GM23248 (cell line): ENCODE measurements at regions not wholly inside any gene's neighbourhood (a gene's known extent, or its start where the extent isn't known, plus 50 kb on each side); places are given as distances from the start of the nearest gene placed in this dataset.

Experiments used
- EZH2 ChIP-seq: fragments of 200-600 bp; sonication (generic); IDR thresholded peaks from 2 replicates; pipeline ENCODE4 v1.6.1; 2018; ENCODE audit warnings: antibody characterized with exemption, mild to moderate bottlenecking; ENCODE audit not compliant: insufficient read depth, poor library complexity, severe bottlenecking
- EZH2phosphoT487 ChIP-seq: fragments of 200-600 bp; sonication (generic); IDR thresholded peaks from 2 replicates; pipeline ENCODE4 v1.6.1; 2018; ENCODE audit warnings: antibody characterized with exemption, moderate library complexity, mild to moderate bottlenecking, low read depth; ENCODE audit not compliant: insufficient read depth

DNA sequence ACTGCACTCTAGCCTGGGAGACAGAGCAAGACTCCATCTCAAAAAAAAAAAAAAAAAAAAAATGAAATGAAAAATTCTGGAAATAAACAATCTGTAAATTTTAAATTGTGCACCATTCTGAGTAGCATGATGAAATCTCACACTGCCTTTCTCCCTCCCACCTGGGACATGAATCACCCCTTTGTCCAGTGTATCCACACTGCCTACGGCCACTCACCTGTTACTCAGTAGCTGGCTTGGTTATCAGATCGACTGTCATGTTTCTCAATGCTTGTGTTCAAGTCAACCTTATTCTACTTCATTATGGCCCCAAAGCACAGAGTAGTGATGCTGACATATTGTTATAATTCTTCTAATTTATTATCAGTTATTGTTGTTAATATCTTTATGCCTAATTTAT lies 58.7 kb upstream of the MTHFD1L start:
- TF ChIP-seq EZH2 (no peak), EZH2phosphoT487 (no peak)
